Kasumi-1 (cell line): ENCODE measurements at regions not wholly inside any gene's neighbourhood (a gene's known extent, or its start where the extent isn't known, plus 50 kb on each side); places are given as distances from the start of the nearest gene placed in this dataset.
"Not testable (repeated sequence)": the region's sequence is repeated elsewhere in the genome, so short reads cannot be mapped to it uniquely, and the experiment has no call there.

ENCODE experiments used
- DNase-seq, 2 experiments: peaks; one replicate each; lab custom pipeline; 2025; lab: John Stamatoyannopoulos, UW

GRCh38 chr5:126233256-126233655, 190.0 kb upstream of the GRAMD2B start:
- no peak for DNase-seq

- peak; percentile 57 to 72 for DNase-seq
Observed at GRCh38 chr5:126234563-126235195, 188.5 kb upstream of the GRAMD2B start.

GRCh38 chr5:126235628-126236027, 187.6 kb upstream of the GRAMD2B start:
- DNase-seq = no peak

- DNase-seq = no peak
Observed at GRCh38 chr5:126236994-126237393, 186.2 kb upstream of the GRAMD2B start.

GRCh38 chr5:126248611-126249010, 174.6 kb upstream of the GRAMD2B start:
- no peak for DNase-seq

- DNase-seq = no peak
Observed at GRCh38 chr5:126251024-126251423, 172.2 kb upstream of the GRAMD2B start.

- no peak for DNase-seq
Observed at GRCh38 chr5:126253406-126253805, 169.8 kb upstream of the GRAMD2B start.

GRCh38 chr5:126263591-126264184, 159.5 kb upstream of the GRAMD2B start:
- no peak for DNase-seq

- no peak for DNase-seq
Observed at GRCh38 chr5:126265917-126266316, 157.3 kb upstream of the GRAMD2B start.

- no peak for DNase-seq
Observed at GRCh38 chr5:126267438-126267837, 155.8 kb upstream of the GRAMD2B start.

- no peak for DNase-seq
Observed at GRCh38 chr5:126268697-126269315, 154.4 kb upstream of the GRAMD2B start.

GRCh38 chr5:126269511-126269910, 153.7 kb upstream of the GRAMD2B start:
- DNase-seq = no peak

GRCh38 chr5:126271141-126271540, 152.1 kb upstream of the GRAMD2B start:
- DNase-seq = no peak

GRCh38 chr5:126274076-126274762, 149.0 kb upstream of the GRAMD2B start:
- no peak for DNase-seq

GRCh38 chr5:126274763-126275125, 148.5 kb upstream of the GRAMD2B start:
- no peak for DNase-seq

- DNase-seq = no peak
Observed at GRCh38 chr5:126277762-126278161, 145.4 kb upstream of the GRAMD2B start.

- no peak for DNase-seq
Observed at GRCh38 chr5:126280343-126280742, 142.9 kb upstream of the GRAMD2B start.

GRCh38 chr5:126280846-126281245, 142.4 kb upstream of the GRAMD2B start:
- no peak for DNase-seq

- no peak for DNase-seq
Observed at GRCh38 chr5:126284977-126285696, 138.1 kb upstream of the GRAMD2B start.

GRCh38 chr5:126296121-126296520, 127.1 kb upstream of the GRAMD2B start:
- not testable (repeated sequence) for DNase-seq

GRCh38 chr5:126300293-126300692, 122.9 kb upstream of the GRAMD2B start:
- DNase-seq = no peak

GRCh38 chr5:126301056-126301455, 122.2 kb upstream of the GRAMD2B start:
- DNase-seq = no peak
